SK-N-SH (cell line): ENCODE measurements at regions not wholly inside any gene's neighbourhood (a gene's known extent, or its start where the extent isn't known, plus 50 kb on each side); places are given as distances from the start of the nearest gene placed in this dataset.

Source experiments
- CTCF ChIA-PET: fragments of 300-600, 350-600 bp; formaldehyde crosslinking; extraction: SDS; loops from one replicate; lab custom pipeline; 2021; lab: Yijun Ruan, JAX
- POLR2A ChIA-PET: fragments of 350-600 bp; sonication (Branson Sonifier 250); formaldehyde crosslinking; extraction: SDS; loops from one replicate; lab custom pipeline; 2020; ENCODE audit warnings: antibody characterized with exemption, inconsistent platforms; lab: Yijun Ruan, JAX
- DNase-seq: peaks from one replicate; pipeline ENCODE4 v3.0.0; 2012
- H2AFZ ChIP-seq: fragments of 200-600 bp; sonication (generic); 2 replicates; pipeline ENCODE4 v1.8.1; 2016; ENCODE audit warnings: antibody characterized with exemption, mild to moderate bottlenecking, low read depth
- H3F3A ChIP-seq: fragments of 200-600 bp; sonication (generic); replicated peaks from 2 replicates; pipeline ENCODE3; 2016; ENCODE audit warnings: antibody characterized with exemption, mild to moderate bottlenecking; ENCODE audit not compliant: insufficient read depth
- H3K27ac ChIP-seq, 2 experiments: fragments of 200-500 bp in 1 of 2; fragments of 200-600 bp in 1 of 2; sonication (Bioruptor generic) in 1 of 2; sonication (generic), shearing (Covaris generic) in 1 of 2; 2 replicates each; pipeline versions ENCODE4 v1.5.1 to v1.6.1; 2014 to 2016; ENCODE audit warnings: low read depth in 2 of 2, inconsistent platforms in 1 of 2, low read length in 1 of 2, mild to moderate bottlenecking in 1 of 2, mixed read lengths in 1 of 2
- H3K27me3 ChIP-seq: fragments of 200-600 bp; sonication (generic), shearing (Covaris generic); 2 replicates; pipeline ENCODE4 v1.6.1; 2016; ENCODE audit warnings: mixed run types; ENCODE audit not compliant: insufficient read depth
- H3K36me3 ChIP-seq, 2 experiments: fragments of 200-500 bp in 1 of 2; fragments of 200-600 bp in 1 of 2; sonication (Bioruptor generic) in 1 of 2; sonication (generic) in 1 of 2; replicated peaks in 1 of 2; 2 replicates each; pipeline versions ENCODE3 to v1.5.1; 2014 to 2016; ENCODE audit warnings: low read length in 1 of 2, mild to moderate bottlenecking in 1 of 2; ENCODE audit not compliant: insufficient read depth in 2 of 2, control insufficient read depth in 1 of 2
- H3K4me1 ChIP-seq, 2 experiments: fragments of 200-500 bp in 1 of 2; fragments of 200-600 bp in 1 of 2; sonication (Bioruptor generic) in 1 of 2; sonication (generic), shearing (Covaris generic) in 1 of 2; 2 replicates each; pipeline versions ENCODE4 v1.5.1 to v1.6.1; 2014 to 2016; ENCODE audit warnings: low read depth in 1 of 2, low read length in 1 of 2, mixed run types in 1 of 2; ENCODE audit not compliant: insufficient read depth in 2 of 2, control insufficient read depth in 1 of 2
- H3K4me2 ChIP-seq: fragments of 200-600 bp; sonication (generic), shearing (Covaris generic); 2 replicates; pipeline ENCODE4 v1.6.1; 2017; ENCODE audit warnings: mixed run types
- H3K4me3 ChIP-seq, 2 experiments: fragments of 200-500 bp in 1 of 2; fragments of 200-600 bp in 1 of 2; sonication (Bioruptor generic) in 1 of 2; sonication (generic), shearing (Covaris generic) in 1 of 2; 2 replicates each; pipeline versions ENCODE4 v1.5.1 to v1.8.1; 2014 to 2016; ENCODE audit warnings: low read depth in 2 of 2, inconsistent platforms in 1 of 2, low read length in 1 of 2, mild to moderate bottlenecking in 1 of 2, mixed read lengths in 1 of 2, moderate library complexity in 1 of 2
- H3K79me2 ChIP-seq: fragments of 200-600 bp; sonication (generic); 2 replicates; pipeline ENCODE4 v1.8.1; 2017; ENCODE audit warnings: mild to moderate bottlenecking; ENCODE audit not compliant: insufficient read depth
- H3K9ac ChIP-seq: fragments of 200-600 bp; sonication (generic); 2 replicates; pipeline ENCODE4 v1.6.1; 2017; ENCODE audit warnings: mixed run types
- H3K9me2 ChIP-seq: fragments of 200-600 bp; sonication (generic); 2 replicates; pipeline ENCODE4 v1.6.1; 2017; ENCODE audit warnings: mixed run types
- H3K9me3 ChIP-seq: fragments of 200-600 bp; sonication (generic); 2 replicates; pipeline ENCODE4 v1.6.1; 2017; ENCODE audit warnings: mixed run types, mild to moderate bottlenecking, moderate library complexity
- H4K20me1 ChIP-seq: fragments of 200-600 bp; sonication (generic); 2 replicates; pipeline ENCODE4 v1.6.1; 2017; ENCODE audit warnings: mild to moderate bottlenecking, mixed run types; ENCODE audit not compliant: insufficient read depth
- CHD2 ChIP-seq: fragments of 150-350 bp; IDR thresholded peaks from 2 replicates; pipeline ENCODE4 v1.6.1; 2018; ENCODE audit warnings: low read length; ENCODE audit not compliant: partially characterized antibody
- ELF1 ChIP-seq: IDR thresholded peaks from 2 replicates; pipeline ENCODE4 v1.4.0; 2012
- EP300 ChIP-seq, 2 experiments: IDR thresholded peaks; 2 replicates each; pipeline versions ENCODE4 v1.4.0 to v1.6.1; 2012; ENCODE audit warnings: borderline replicate concordance in 1 of 2, low read depth in 1 of 2, low read length in 1 of 2
- EZH2phosphoT487 ChIP-seq: fragments of 200-600 bp; sonication (generic); IDR thresholded peaks from 2 replicates; pipeline ENCODE4 v1.6.1; 2017; ENCODE audit warnings: low read depth, mixed run types, mild to moderate bottlenecking, antibody characterized with exemption, moderate library complexity, borderline replicate concordance
- FOSL2 ChIP-seq: IDR thresholded peaks from 2 replicates; pipeline ENCODE4 v1.4.0; 2012; ENCODE audit warnings: low read depth, mild to moderate bottlenecking, moderate library complexity, borderline replicate concordance
- FOXJ3 ChIP-seq: sonication (generic); formaldehyde crosslinking; IDR thresholded peaks from 2 replicates; pipeline ENCODE4 v1.5.1; 2020; ENCODE audit warnings: mild to moderate bottlenecking, missing genetic modification reagents
- FOXM1 ChIP-seq: IDR thresholded peaks from 2 replicates; pipeline ENCODE4 v1.4.0; 2012; ENCODE audit warnings: low read depth, mild to moderate bottlenecking
- GABPA ChIP-seq: IDR thresholded peaks from 2 replicates; pipeline ENCODE4 v1.4.0; 2012; ENCODE audit warnings: low read depth, mild to moderate bottlenecking
- GATA2 ChIP-seq: sonication (generic); formaldehyde crosslinking; IDR thresholded peaks from 2 replicates; pipeline ENCODE4 v1.5.0; 2020; ENCODE audit warnings: mild to moderate bottlenecking, missing genetic modification reagents
- IRF3 ChIP-seq: fragments of 150-350 bp; IDR thresholded peaks from 2 replicates; pipeline ENCODE4 v1.6.1; 2016; ENCODE audit warnings: mild to moderate bottlenecking, low read depth, low read length
- JUND ChIP-seq: IDR thresholded peaks from 2 replicates; pipeline ENCODE4 v1.4.0; 2012
- MEF2A ChIP-seq: IDR thresholded peaks from 2 replicates; pipeline ENCODE4 v1.4.0; 2012; ENCODE audit warnings: low read depth, borderline replicate concordance
- NRF1 ChIP-seq: IDR thresholded peaks from 2 replicates; pipeline ENCODE4 v1.6.1; 2012; ENCODE audit warnings: low read depth, mild to moderate bottlenecking, low read length
- RAD21 ChIP-seq: IDR thresholded peaks from 2 replicates; pipeline ENCODE4 v1.6.1; 2012; ENCODE audit warnings: mild to moderate bottlenecking, low read length
- RCOR1 ChIP-seq: fragments of 150-350 bp; IDR thresholded peaks from 2 replicates; pipeline ENCODE4 v1.6.1; 2017; ENCODE audit warnings: antibody characterized with exemption, low read length
- RFX5 ChIP-seq: IDR thresholded peaks from 2 replicates; pipeline ENCODE4 v1.6.1; 2012; ENCODE audit warnings: mild to moderate bottlenecking, improper control_type of control experiment, low read length
- SMC3 ChIP-seq: IDR thresholded peaks from 2 replicates; pipeline ENCODE4 v1.6.1; 2012; ENCODE audit warnings: low read depth, low read length, improper control_type of control experiment
- TAF1 ChIP-seq: IDR thresholded peaks from 2 replicates; pipeline ENCODE4 v1.6.1; 2012; ENCODE audit warnings: low read depth, mild to moderate bottlenecking, low read length, moderate library complexity, borderline replicate concordance
- TEAD4 ChIP-seq: IDR thresholded peaks from 2 replicates; pipeline ENCODE4 v1.4.0; 2012; ENCODE audit warnings: mild to moderate bottlenecking, borderline replicate concordance; ENCODE audit not compliant: insufficient read depth
- USF1 ChIP-seq: IDR thresholded peaks from 2 replicates; pipeline ENCODE4 v1.4.0; 2012; ENCODE audit warnings: low read depth, borderline replicate concordance
- USF2 ChIP-seq: fragments of 150-350 bp; IDR thresholded peaks from 2 replicates; pipeline ENCODE4 v1.6.1; 2017; ENCODE audit warnings: antibody characterized with exemption, low read length, low read depth, borderline replicate concordance
- ZBTB33 ChIP-seq: IDR thresholded peaks from 2 replicates; pipeline ENCODE4 v1.4.0; 2012; ENCODE audit warnings: low read depth, borderline replicate concordance
- WGBS: methylation state at CpG from one replicate; pipeline ENCODE4 v1.1.6; 2017; ENCODE audit warnings: low lambda C conversion rate; 5-methylcytosine and 5-hydroxymethylcytosine counted together

- H3K4me2 ChIP-seq, result no peak overlapping the region
- CTCF ChIA-PET, result no interaction called here
- no peaks in the 10 kb centered on the region for H3K9me3 ChIP-seq
- H3F3A ChIP-seq, result no peaks in the 10 kb centered on the region
- no peak overlapping the region for H3K27ac ChIP-seq
- H3K4me3 ChIP-seq, result no peak overlapping the region
- H3K9ac ChIP-seq, result no peak overlapping the region
- POLR2A ChIA-PET, result no interaction called here
- no peak overlapping the region for H2AFZ ChIP-seq
- H3K79me2 ChIP-seq, result no peaks in the 10 kb centered on the region
- TF ChIP-seq ZBTB33, result no peak
- no peak for TF ChIP-seq EZH2phosphoT487
- no peak for TF ChIP-seq SMC3
- no peak for TF ChIP-seq NRF1
- no peak for TF ChIP-seq JUND
- H3K27me3 ChIP-seq, result no peaks in the 10 kb centered on the region
- H4K20me1 ChIP-seq, result no peaks in the 10 kb centered on the region
- no peaks in the 10 kb centered on the region for H3K36me3 ChIP-seq
- H3K4me1 ChIP-seq, result no peaks in the 10 kb centered on the region
- 57% methylated on average over 1 of the region's 4 CpGs for WGBS
- no peak for DNase-seq
- H3K9me2 ChIP-seq, result no peaks in the 10 kb centered on the region
Measured at GRCh38 chr5:118762291-118762690, 226.1 kb downstream of the DTWD2 start.

- Histone ChIP-seq H3K27me3 (no peaks in the 10 kb centered on the region), H3K4me3 (no peak overlapping the region), H3F3A (no peaks in the 10 kb centered on the region), H3K4me1 (no peaks in the 10 kb centered on the region), H3K79me2 (no peaks in the 10 kb centered on the region), H3K9me3 (no peaks in the 10 kb centered on the region), H3K27ac (no peak overlapping the region), H3K9ac (no peak overlapping the region), H3K9me2 (no peaks in the 10 kb centered on the region), H3K36me3 (no peaks in the 10 kb centered on the region), H3K4me2 (no peak overlapping the region), H2AFZ (no peak overlapping the region), H4K20me1 (no peaks in the 10 kb centered on the region)
- 60% methylated on average over 3 of the region's 4 CpGs for WGBS
- DNase-seq, result no peak
- CTCF ChIA-PET, result no interaction called here
- TF ChIP-seq EP300 (IDR thresholded peaks at IDR 0.05; ENCODE audit: borderline replicate concordance in 1 of 2, low read depth in 1 of 2, low read length in 1 of 2), result no peak
- no peak for TF ChIP-seq ZBTB33
- TF ChIP-seq FOXM1, result no peak
- TF ChIP-seq USF2, result no peak
- no peak for TF ChIP-seq USF1
- TF ChIP-seq MEF2A, result no peak
- no peak for TF ChIP-seq GABPA
- TF ChIP-seq RFX5, result no peak
- no peak for TF ChIP-seq RAD21
- no peak for TF ChIP-seq TAF1
- TF ChIP-seq RCOR1, result no peak
- TF ChIP-seq NRF1, result no peak
- no peak for TF ChIP-seq GATA2
- no peak for TF ChIP-seq ELF1
- TF ChIP-seq IRF3, result no peak
- no peak for TF ChIP-seq TEAD4
- no peak for TF ChIP-seq FOSL2
- TF ChIP-seq FOXJ3 (CRISPR knock-in tag), result no peak
- no peak for TF ChIP-seq CHD2
- POLR2A ChIA-PET, result no interaction called here
Measured at GRCh38 chr5:118761814-118762213, 226.5 kb downstream of the DTWD2 start.
